H1 (cell line): ENCODE measurements at regions not wholly inside any gene's neighbourhood (a gene's known extent, or its start where the extent isn't known, plus 50 kb on each side); places are given as distances from the start of the nearest gene placed in this dataset.

Experiments used
- BACH1 ChIP-seq: IDR thresholded peaks from 2 replicates; pipeline ENCODE4 v1.6.1; 2012; ENCODE audit warnings: low read length, improper control_type of control experiment
- TF ChIP-seq, protein P1 (sequence below): IDR thresholded peaks from 2 replicates; pipeline ENCODE4 v1.6.1; 2011; ENCODE audit warnings: low read depth, mild to moderate bottlenecking, low read length; ENCODE audit not compliant: insufficient read depth

DNA sequence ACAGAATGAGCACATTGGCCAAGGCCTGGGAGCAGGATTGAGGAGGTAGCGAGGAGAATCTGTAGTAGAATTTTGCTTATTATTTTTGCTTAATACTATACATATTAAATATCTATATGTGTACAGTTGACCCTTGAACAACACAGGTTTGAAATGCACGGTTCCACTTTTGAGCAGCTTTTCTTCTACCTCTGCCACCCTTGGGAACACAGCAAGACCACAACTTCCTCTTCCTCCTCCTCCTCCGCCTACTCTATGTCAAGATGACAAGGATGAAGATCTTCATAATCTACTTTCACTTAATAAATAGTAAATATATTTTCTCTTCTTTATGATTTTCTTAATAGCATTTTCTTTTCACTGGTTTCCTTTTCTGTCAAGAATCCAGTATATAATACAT lies 541.4 kb downstream of the KCTD16 start (continued):
- TF ChIP-seq BACH1, result no peak
- TF ChIP-seq, protein P1, sequence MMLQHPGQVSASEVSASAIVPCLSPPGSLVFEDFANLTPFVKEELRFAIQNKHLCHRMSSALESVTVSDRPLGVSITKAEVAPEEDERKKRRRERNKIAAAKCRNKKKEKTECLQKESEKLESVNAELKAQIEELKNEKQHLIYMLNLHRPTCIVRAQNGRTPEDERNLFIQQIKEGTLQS, result no peak
